HuH-7.5 (cell line): ENCODE measurements at regions not wholly inside any gene's neighbourhood (a gene's known extent, or its start where the extent isn't known, plus 50 kb on each side); places are given as distances from the start of the nearest gene placed in this dataset.
"Not testable (repeated sequence)": the region's sequence is repeated elsewhere in the genome, so short reads cannot be mapped to it uniquely, and the experiment has no call there.

Source experiments
- DNase-seq: peaks from one replicate; pipeline ENCODE4 v3.0.0; 2011; ENCODE audit warnings: low spot score

DNA sequence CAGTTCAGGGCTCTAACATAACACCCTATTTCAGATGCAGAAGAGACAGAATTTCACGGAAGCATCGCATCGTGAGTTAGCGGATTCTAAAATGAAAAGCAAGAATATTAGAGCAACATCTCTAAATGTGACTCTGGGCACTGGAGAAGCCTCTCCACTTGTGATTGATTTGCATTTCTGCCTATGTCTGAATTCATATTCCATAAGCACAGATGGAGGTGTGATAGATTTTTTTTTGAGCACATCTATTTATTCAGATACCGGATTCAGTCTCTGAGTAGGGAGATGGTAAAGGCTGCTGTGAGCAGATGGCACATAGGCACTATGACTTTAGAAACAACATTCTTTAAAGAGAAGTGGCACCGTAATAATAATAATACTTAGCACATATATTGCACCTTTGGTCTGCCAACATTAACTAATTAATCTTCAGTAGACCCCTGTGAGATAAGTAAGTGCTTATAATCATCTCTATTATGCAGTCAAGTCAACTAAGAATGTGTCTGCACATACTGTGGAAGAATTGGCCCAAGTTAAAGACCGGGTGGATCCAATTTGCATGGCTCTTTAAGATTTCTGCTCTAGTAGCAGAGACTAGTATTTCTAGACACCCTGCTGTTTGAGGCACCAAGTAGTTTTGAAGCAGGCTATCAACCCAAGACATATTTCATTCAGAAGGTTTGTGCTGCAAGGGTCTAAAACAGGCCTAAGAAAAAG is 685.0 kb downstream of the CETN3 start:
- DNase-seq, result no peak

GRCh38 chr5:89723907-89724306 is 685.6 kb downstream of the CETN3 start:
- DNase-seq, result no peak

- DNase-seq, result no peak
Measured at GRCh38 chr5:89722538-89722937, 687.0 kb downstream of the CETN3 start.

GRCh38 chr5:89721931-89722330 is 687.6 kb downstream of the CETN3 start:
- DNase-seq, result no peak

DNA sequence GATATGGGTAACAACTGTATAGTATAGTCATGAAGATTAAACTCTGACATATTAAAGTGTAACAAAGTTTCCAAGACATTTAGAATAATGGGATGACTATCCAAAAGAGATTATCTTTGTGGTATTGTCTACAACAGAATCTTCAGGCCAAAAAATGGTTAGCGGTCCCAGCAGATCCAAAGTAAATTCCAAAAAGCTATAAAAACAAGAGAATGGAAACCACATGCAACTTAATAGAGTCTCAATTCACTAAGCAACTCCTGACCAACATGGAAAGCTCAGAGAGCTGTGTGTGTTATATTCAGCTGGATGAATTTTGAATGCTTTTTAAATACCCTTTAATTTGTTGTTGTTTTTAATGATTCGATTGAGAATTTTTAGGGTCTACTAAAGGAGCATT is 688.2 kb downstream of the CETN3 start:
- DNase-seq, result no peak

DNA sequence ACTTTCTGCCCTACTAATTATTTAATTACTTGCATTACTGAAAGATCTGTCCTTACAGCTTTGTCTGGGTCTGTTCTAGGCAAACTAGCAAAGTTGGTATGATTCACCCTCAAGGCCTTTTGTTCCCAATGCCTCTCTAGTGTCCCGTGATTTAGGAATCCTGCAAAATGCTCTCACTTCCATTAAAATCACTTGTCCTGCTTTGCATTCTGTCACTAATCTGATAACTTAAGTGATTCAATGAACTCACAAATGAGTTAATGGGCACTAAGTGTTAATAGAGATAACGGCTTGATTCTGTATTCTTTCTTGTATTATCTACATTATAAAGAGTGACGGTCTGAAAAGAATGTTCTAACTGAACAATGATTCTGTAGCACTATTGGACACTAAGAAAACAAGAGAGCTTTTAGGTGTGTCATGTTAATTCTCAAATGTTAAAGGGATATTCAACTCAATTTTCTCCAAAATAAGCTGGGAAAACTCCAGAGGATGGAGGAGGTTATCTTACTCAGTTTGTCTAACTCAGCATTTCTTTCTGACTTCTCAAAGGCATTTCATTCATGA is 697.3 kb downstream of the CETN3 start:
- DNase-seq, result no peak

DNA sequence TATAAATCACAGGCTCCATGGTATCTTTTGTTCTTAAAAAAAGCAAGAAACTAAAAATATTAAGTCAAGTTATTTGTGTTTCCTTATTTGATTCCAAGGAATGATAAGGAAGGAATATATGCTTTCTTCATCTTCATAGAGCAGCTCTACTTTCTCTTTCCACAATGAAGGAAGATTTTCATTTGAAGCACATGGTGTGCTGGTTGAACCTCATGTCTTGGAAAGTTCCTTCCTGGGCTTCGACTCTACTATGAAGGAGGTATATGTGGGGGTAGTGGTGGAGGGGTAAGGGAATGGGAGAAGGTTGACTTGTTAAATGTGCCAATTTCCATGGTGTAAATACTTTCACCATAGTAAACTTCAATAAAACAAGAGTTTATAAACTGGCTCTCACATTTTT is 698.0 kb downstream of the CETN3 start:
- DNase-seq, result no peak

GRCh38 chr5:89710006-89710405 is 699.5 kb downstream of the CETN3 start:
- DNase-seq, result no peak

GRCh38 chr5:89707891-89708290 is 701.7 kb downstream of the CETN3 start:
- no peak for DNase-seq

DNA sequence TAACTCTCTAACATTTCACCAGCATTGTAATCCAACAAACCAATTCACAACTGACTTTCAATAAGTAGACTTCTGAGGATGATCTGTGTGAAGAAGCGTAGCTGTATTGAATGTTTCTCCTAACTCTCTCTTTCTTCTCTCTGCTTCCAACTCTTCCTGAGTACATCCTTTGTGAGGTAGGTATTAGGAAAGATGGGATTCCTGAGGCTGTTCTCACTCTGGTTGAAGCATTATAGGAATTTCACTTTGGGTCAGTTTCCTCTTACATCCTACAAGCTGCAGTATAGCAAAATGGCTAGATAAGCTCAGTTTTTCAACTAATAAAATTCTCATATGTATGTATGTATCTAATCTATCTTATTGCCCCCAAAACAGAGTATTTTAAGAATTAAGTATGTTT is 702.8 kb downstream of the CETN3 start:
- no peak for DNase-seq

GRCh38 chr5:89703817-89704216 is 705.7 kb downstream of the CETN3 start:
- DNase-seq, result no peak

GRCh38 chr5:89698028-89698427 is 711.5 kb downstream of the CETN3 start:
- no peak for DNase-seq

DNA sequence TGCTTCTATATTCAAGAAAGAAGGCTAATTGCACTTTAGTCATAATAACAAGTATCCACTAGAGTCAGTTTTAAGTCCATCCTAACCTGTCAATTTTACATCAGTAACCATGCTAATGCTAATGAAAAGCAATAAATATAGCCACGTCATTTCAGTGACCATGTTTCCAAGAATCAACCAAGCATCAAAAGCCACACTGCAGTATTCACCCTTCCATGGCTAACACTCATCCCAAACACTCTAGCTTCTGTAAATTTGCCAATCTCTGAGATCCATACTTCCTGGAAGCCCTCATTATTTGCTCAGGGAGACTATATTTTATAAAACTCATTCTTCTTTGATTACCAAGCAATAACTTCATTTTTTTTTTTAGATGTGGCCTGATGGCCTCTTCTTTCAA is 712.0 kb downstream of the CETN3 start:
- no peak for DNase-seq

- DNase-seq, result no peak
Measured at GRCh38 chr5:89695371-89695770, 714.2 kb downstream of the CETN3 start.

DNA sequence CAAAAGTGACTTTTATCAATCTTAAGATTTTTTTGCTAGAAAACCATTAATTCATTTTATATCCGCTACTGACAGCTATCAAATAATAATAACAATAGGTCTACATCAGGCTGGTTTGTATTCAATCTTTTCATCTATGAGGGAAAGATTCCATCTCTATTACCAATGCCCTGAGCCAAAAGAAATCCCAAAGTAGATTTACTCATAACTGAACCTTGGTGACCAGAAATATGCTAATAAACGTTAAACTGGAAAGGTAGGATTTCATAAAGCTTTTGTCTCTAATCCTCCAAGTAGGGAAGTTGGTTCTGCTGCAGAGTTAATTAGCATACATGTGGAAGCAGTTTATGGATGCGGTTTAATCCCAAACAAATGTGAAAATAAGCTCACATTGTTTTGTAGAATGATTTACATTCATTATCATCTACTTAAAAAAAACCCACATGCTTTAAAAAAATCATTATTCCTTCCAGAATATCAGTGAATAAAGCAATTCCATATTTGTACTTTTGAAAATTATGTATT is 715.5 kb downstream of the CETN3 start:
- no peak for DNase-seq

GRCh38 chr5:89690331-89690730 is 719.2 kb downstream of the CETN3 start:
- DNase-seq, result no peak

DNA sequence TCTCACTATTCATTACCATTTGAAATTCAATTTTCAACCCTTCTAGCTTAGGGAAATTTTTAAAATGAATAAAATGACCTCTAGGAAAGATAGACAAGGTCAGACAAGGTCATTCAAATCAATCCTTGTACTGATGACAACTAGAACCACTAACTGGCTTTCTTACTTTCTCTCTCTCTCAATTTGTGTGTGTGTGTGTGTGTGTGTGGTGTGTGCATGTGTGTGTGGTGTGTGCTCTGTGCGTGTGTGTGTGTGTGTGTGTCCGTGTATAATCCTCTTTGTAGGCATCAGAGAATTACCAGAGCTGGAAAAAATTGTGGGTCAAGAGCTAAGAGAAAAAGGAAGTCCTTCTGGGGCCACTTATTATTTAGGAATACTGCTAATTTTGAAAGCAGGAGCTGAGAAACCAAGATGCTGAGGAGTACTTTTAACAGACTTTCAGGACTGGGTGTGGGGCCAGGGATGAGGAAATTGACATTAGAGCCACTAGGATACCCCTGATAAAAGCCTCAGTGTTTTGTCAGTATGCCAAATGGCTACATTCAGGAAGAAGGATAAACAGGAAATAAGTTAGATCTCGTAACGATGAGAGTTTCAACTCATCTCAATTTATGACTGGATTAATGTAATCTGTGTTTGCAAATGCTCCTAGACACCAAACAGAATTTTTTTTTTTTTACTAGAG is 723.3 kb downstream of the CETN3 start:
- no peak for DNase-seq

GRCh38 chr5:89676634-89677033 is 732.9 kb downstream of the CETN3 start:
- DNase-seq, result no peak

DNA sequence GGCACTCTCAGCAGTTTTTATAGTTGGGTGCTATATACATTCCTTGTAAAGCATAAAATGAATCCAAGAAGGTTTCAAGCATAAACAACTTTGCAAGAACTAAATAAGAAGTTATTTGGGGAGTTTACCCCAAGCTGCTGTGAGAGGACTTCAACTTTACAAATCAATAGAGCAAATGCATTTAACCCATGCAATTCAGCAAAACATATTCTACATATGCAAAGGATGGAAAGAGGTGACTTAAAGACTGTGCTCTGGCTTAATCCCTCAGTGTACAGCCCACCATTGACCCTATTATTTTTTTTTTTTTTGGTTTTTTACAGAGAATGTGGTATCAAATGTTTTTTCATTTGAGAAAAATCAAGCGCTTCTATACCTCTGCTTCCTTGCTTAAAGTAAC is 736.5 kb downstream of the CETN3 start:
- DNase-seq, result no peak

- DNase-seq, result no peak
Measured at GRCh38 chr5:89668821-89669220, 740.7 kb downstream of the CETN3 start.

GRCh38 chr5:89662499-89662898 is 747.1 kb downstream of the CETN3 start:
- DNase-seq, result no peak

DNA sequence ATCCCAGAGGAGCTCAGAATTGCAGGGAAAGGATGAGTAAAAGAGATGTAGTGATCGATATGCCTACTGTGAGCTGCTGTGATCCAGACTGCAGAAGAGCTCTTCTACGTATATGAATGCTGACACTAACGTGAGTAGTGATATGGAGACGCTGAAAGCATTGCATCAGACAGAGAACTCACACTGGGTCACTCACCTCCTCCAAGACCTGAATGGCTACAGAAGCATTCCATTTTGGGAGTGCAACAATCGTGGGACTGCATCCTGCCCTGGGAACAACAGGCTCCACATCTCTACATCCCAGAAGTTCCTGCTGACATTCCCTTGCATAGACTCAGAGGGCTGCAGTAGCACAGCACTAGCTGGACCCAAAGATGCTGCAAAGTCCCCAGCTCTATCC is 755.9 kb upstream of the MEF2C start:
- DNase-seq, result no peak

DNA sequence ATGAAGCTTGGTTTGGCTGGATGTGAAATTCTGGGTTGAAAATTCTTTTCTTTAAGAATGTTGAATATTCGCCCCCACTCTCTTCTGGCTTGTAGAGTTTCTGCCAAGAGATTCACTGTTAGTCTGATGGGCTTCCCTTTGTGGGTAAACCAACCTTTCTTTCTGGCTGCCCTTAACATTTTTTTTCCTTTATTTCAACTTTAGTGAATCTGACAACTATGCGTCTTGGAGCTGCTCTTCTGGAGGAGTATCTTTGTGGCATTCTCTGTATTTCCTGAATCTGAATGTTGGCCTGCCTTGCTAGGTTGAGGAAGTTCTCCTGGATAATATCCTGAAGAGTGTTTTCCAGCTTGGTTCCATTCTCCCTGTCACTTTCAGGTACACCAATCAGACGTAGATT is 751.2 kb upstream of the MEF2C start:
- DNase-seq, result not testable (repeated sequence)
